Body of pancreas (tissue), 4 donors: ENCODE measurements at regions not wholly inside any gene's neighbourhood (a gene's known extent, or its start where the extent isn't known, plus 50 kb on each side); places are given as distances from the start of the nearest gene placed in this dataset.

Experiments used
- CTCF ChIP-seq, 7 experiments: fragments of 450-650 bp in 4 of 7; fragments of 200-600 bp in 3 of 7; sonication (generic) in 3 of 7; IDR thresholded peaks; one replicate each; pipeline ENCODE4 v1.5.1; 2016 to 2019; ENCODE audit warnings: antibody characterized with exemption in 7 of 7
- POLR2A ChIP-seq, 3 donors: fragments of 450-650 bp; IDR thresholded peaks; one replicate each; pipeline ENCODE4 v1.6.1; 2016; ENCODE audit warnings: antibody characterized with exemption in 3 of 3, mild to moderate bottlenecking in 2 of 3

GRCh38 chr15:70196372-70197316, 98.9 kb upstream of the TLE3 start:
- TF ChIP-seq CTCF (IDR thresholded peaks at IDR 0.05), result no peak
- TF ChIP-seq POLR2A (IDR thresholded peaks at IDR 0.05), result peak in 2 of 3 donors; percentile 8 to 30
